ENCODE measurements at regions not wholly inside any gene's neighbourhood (a gene's known extent, or its start where the extent isn't known, plus 50 kb on each side); places are given as distances from the start of the nearest gene placed in this dataset.

- DNase-seq (ENCODE audit: low read depth) = no peak
- no peak for TF ChIP-seq CTCF (IDR thresholded peaks at IDR 0.05; ENCODE audit: control insufficient read depth, extremely low read depth, insufficient read depth)
- H3K4me3 ChIP-seq (ENCODE audit: low read depth, low read length) = no peak overlapping the region
Observed at GRCh38 chrX:109312757-109313156, 169.1 kb downstream of the GUCY2F start.

- H3K4me3 ChIP-seq (ENCODE audit: low read depth, low read length) = no peak overlapping the region
- no peak for DNase-seq (ENCODE audit: low read depth)
- no peak for TF ChIP-seq CTCF (IDR thresholded peaks at IDR 0.05; ENCODE audit: control insufficient read depth, extremely low read depth, insufficient read depth)
Observed at GRCh38 chrX:109310031-109310430, 171.9 kb downstream of the GUCY2F start.

- no peak for TF ChIP-seq CTCF (IDR thresholded peaks at IDR 0.05; ENCODE audit: control insufficient read depth, extremely low read depth, insufficient read depth)
- DNase-seq (ENCODE audit: low read depth) = no peak
- no peak overlapping the region for H3K4me3 ChIP-seq (ENCODE audit: low read depth, low read length)
Observed at GRCh38 chrX:109301177-109301576, 180.7 kb downstream of the GUCY2F start.

- H3K4me3 ChIP-seq (ENCODE audit: low read depth, low read length) = no peak overlapping the region
- no peak for DNase-seq (ENCODE audit: low read depth)
- no peak for TF ChIP-seq CTCF (IDR thresholded peaks at IDR 0.05; ENCODE audit: control insufficient read depth, extremely low read depth, insufficient read depth)
Observed at GRCh38 chrX:109300415-109300814, 181.5 kb downstream of the GUCY2F start.

GRCh38 chrX:109299091-109299490, 182.8 kb downstream of the GUCY2F start:
- TF ChIP-seq CTCF (IDR thresholded peaks at IDR 0.05; ENCODE audit: control insufficient read depth, extremely low read depth, insufficient read depth) = no peak
- H3K4me3 ChIP-seq (ENCODE audit: low read depth, low read length) = no peak overlapping the region
- DNase-seq (ENCODE audit: low read depth) = no peak

- DNase-seq (ENCODE audit: low read depth) = no peak
- H3K4me3 ChIP-seq (ENCODE audit: low read depth, low read length) = no peak overlapping the region
- no peak for TF ChIP-seq CTCF (IDR thresholded peaks at IDR 0.05; ENCODE audit: control insufficient read depth, extremely low read depth, insufficient read depth)
Observed at GRCh38 chrX:109294097-109294814, 187.6 kb downstream of the GUCY2F start.

GRCh38 chrX:109283870-109284269, 198.0 kb downstream of the GUCY2F start:
- TF ChIP-seq CTCF (IDR thresholded peaks at IDR 0.05; ENCODE audit: control insufficient read depth, extremely low read depth, insufficient read depth) = no peak
- no peak overlapping the region for H3K4me3 ChIP-seq (ENCODE audit: low read depth, low read length)
- no peak for DNase-seq (ENCODE audit: low read depth)
